HG03469 (cell line): ENCODE measurements at regions not wholly inside any gene's neighbourhood (a gene's known extent, or its start where the extent isn't known, plus 50 kb on each side); places are given as distances from the start of the nearest gene placed in this dataset.

ENCODE experiments used
- ATAC-seq: cut with Tn5 transposase; IDR thresholded peaks from one replicate; pipeline ENCODE4 v1.9.1; 2021; ENCODE audit warnings: mild to moderate bottlenecking, moderate library complexity, moderate number of reproducible peaks; ENCODE audit not compliant: unreplicated experiment

DNA sequence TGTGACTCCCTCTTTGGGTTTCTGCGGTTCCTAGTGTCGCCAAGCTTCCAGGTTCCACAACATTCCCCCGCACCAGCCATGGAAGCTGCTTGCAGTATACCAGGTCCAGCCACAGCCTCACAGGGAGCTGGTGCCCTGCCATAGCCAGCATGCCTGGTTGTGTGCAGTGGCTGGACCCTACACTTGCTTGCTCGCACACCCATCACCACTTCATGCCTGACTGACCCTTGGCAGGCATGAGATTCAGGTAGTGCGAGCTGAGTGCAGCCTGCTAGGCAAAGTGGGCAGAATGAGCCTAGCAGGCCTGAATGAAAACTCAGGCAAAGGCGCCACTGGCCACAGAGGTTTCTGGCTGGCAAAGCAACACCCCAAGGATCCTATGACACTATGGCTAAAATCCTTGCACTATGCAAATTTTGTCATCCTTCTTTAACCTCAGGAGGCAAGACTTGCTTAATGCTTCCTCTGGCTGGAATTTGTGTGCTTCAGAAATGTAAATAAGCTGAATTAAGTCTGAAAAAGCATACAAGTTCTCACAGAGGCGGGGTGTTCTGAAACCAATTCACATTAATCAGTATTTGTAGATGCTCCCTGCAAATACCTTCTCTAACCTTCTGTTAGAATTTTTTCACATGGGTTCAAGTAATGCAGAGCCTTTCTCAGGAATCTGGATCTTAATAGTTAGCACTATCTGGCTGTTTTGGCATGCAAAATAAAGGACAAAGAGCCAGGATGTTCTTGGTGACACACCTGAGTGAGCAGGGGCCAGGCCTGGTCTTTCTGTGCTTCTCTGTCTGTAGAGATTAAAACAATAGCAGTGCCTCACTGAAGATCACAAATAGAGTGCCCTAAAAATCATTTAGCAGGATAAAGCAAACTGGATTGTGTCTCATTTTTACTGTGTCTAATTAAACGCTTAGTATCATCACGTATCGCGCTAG is 256.9 kb downstream of the GPATCH2 start:
- no peak for ATAC-seq

DNA sequence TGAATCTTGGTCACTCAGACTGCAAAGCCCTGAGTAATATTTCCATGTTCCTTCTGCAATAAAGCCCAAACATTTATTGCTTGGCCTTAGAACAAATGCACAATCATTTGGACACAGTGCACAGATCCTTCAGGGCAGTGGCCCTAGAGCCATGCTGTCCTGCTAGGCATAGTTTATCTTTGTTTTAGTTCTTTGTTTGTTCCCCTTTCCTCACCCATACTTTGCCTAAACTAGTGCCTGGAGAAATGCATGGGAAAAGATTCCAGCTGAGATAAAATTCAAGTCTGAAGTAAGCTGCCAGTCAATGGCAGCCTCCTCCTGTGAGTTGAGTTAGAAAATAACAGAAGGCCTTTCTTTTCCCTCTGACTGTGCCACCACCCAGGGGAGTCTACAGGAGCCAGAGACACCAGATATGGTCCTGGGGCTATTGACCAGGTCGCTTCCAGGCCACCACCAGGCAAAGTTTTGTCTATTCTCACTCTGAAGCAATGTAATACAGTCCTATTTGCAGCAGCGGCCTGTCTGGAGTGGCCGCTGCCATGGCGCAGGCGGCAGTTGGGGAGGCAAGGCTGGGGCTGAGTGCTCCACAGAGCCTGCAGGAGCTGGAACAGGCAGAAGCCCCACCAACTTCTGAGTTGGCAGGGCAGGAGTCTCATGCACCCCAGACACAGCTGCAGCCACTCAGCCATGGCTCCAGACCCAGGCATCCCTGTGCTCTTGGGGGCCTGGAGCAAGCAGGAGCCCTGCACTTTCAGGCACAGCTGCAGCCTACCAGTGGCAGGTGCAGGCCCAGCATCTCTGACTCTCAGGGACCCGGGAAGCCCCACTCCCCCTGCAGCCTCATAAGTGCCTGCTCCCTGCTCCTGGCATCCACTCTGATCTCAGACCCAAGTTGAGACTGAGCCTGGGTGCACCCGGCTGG is 258.6 kb downstream of the GPATCH2 start:
- ATAC-seq: no peak

DNA sequence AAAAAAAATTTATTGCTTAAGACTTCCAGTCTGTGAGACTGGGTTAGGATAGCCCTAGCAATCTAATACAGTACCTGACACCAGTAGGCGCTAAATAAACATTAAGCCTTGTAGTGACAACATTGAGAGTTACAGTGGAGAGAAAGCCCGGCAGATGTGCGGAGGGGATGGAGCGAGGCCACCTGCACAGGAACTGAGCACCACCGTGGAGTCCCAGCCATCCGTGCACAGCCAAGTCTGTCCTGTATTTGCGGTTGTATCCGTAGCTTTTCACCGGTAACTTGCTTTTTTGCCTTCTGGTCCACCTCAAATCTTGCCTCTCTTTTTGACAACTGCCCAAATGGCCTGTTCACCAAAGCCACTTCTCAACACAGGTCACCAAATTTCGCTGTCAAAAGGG is 260.1 kb downstream of the GPATCH2 start:
- no peak for ATAC-seq

DNA sequence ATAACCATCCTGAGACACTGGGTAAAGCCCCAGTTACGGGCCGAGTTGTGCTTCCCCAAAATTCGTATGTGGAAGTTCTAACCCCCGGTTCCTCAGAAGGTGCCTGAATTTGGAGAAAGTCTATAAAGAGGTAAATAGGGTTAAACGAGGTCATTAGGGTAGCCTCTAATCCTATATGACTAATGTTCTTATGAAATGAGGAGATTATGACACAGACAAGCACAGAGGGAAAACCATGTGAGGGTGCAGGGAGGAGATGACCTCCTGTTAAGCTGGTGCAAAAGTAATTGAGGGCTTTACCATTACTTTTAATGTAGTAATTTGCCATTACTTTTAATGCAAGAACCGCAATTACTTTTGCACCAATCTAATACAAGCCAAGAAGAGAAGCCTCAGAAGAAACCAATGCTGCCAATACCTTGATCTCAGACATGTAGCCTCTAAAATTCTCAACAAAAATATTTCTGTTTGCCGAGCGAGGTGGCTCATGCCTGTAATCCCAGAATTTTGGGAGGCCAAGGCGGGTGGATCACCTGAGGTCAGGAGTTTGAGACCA is 260.8 kb downstream of the GPATCH2 start:
- peak; percentile 3 for ATAC-seq

DNA sequence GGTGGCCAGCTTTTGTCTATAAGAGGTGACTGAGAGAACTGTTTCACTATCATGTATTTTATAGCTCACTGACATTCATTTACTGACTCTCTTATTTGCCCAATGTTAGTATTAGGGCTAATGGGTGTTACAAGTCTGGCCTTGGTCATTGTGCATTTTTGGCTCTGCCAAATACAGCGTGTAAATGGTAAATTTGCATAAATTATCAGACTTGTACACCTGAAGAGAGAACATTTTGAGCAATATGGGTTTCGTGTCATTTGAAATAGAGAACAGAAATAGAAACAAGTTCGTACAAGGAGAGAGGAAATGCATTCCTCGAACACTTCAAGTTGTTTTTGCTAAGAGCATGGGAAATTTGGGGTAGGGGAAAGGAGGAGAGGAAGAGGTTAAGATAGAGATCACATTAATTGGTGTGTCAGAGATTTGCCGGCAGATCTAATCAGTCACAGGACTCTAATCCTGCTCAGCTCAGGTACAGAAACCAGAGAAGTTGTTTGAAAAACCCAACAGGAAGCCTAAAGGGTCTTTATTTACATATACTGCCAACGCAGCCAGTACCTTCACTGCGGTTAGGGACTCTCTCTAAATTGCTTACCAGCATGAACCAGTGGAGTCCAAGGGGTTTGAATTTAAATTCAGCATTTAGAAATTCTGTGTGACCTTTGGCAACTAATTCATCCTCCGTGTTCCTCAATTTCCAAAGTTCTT is 261.5 kb downstream of the GPATCH2 start:
- ATAC-seq: peak; percentile 87

DNA sequence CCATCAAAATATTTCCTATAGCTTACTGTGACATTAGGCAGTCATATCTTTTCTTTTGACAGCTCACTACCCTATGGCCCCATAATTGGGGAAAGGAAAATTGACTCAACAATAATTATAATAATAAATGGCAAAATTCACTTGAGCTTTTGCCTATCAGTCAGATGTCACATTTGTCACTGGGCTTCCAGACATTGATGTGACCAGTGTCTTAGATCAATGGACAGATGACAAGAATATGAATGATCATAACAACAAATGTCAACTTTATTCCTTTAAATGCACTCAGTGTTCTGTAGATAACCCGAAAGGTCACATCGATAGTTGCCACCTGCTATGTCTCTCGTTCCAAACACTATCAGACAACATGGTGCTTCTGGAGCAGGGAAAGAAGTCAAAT is 266.7 kb downstream of the GPATCH2 start:
- ATAC-seq: no peak

DNA sequence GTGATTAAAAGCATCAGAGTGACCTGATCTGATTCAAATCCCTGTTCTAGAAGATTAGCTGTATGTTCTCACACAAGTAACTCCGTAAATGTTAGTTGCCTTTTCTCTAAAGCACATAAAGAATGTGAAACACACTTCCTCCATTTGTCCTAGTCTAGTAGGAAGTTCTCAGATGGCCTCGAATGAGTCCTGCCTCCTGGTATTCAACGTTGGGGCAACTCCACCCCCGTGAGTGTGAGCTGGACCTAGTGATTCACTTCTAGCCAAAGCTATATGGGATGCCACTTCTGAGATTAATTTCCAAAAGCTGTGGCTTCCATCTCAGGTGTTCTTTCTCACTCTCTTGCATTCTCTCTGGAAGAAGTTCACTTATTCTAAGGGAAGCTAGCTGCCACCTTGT is 267.6 kb downstream of the GPATCH2 start:
- ATAC-seq: no peak

DNA sequence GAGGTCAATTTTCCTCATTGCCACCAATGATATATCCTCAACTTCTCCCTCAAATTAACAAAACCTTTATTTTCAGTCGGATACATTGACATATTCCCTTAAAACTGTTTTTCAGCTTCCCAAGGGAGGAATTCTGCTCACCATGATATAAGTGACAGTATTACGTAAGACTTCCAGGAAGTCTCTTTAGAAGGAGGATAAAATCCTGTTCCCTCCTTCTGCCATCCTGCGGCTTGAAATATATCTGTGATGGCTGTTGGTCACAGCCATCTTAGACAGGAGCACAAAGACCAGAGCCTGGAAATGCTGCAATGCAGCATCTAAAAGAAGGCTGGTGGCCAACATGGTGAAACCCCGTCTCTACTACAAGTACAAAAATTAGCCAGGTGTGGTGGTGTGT is 270.4 kb downstream of the GPATCH2 start:
- ATAC-seq: no peak

DNA sequence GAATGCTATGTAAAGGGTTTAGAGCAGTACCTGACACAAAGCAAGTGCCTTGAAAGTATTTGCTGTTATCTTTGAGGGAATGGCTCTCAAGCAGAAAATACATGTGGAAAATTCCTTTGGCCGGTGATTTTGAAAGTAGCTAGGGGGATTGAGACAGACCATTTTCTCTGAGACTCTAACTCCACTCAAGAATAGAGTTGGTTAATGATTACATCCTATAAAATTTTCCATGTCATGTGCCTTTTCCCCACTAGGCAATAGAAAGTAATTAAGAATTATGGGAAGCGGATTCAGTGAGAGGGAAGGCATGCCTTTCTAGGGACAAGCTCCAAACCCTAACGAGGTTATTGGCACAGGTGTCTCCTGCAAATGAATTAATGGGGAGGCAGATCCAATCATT is 276.0 kb downstream of the GPATCH2 start:
- ATAC-seq: no peak

DNA sequence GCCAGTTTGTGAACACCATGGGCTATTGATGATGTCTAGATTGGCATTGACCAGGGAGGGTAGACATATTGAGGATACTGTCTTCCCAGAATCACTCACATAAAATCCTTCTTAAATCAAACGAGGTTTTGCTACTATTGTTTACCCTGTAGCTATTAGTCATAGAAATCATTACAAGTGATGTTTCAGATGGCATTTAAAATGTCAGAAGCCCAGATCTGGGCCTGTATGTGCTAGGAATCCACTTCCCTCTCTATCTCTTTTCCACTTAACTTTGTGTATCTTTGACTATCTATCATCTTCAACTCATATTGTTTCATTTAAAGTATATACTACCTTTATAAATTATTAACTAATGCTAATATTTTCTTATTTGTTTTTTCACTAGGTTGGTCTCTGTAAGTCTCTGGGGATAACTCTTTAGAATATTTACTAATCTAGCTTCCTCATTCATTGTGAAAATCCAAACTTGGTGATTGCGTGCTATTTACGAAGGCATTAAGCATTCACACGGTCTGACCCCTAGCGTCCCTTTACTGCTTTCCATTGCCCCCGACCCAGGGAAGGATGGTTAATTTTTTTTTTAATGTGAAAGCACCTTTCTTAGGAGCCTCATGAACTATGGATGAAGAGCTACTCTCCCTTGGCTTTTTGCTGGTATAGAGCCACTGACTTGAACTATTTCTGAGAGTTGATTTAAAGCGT is 281.8 kb downstream of the GPATCH2 start:
- ATAC-seq: no peak

DNA sequence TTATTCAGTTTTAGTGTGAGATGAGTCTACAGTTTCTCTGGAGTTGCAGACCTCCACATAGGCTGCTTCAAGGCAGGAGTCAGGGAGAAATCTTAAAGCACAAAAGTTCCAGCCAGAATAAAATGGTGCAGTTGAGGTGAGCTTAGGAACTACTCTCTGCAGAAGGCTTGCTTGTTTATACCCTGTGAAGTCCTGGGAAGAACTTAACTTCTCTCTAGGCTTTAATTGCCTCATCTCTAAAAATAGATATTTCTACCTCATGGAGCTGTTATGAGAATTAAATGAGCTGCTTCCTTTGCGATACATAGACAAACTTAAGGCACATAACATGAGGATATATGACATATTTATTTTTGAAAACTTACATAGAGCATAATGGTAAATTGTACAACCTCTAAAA is 286.2 kb downstream of the GPATCH2 start:
- no peak for ATAC-seq

DNA sequence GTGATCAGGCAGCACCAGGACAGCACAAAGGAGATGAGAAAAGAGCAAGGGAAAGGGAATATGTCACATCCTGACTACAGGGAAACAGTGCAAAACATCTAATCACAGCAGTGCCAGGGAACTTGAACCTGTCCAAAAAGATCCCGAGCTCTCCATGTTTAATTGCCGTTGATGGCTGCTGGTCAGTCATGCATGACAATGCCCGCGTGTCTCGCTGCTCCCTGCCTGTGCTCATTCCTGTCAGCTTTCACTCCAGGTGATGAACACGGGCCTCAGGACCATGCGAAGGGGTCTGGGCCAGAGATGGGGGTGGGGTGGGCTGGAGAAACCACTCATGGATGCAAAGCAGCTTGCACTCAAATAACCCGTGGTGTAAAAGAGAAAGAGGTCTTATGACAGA is 287.0 kb downstream of the GPATCH2 start:
- no peak for ATAC-seq

DNA sequence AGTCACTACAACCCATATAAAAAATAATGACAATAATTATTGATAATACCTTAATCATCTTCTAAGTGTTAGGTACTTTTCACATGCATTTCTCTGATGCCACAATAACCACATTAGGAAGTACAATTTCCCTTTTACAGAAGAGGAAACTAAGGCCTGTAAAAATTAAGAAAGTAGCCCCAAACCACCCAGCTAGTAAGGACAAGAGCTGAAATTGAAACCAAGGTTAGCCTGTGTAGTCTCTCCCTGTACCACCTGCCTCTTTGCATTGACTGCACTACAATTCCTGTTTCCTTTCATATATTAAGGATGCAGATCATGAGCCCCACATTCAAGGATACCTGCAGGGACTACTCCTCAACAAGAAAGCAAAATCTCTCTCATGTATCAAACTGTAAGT is 288.8 kb downstream of the GPATCH2 start:
- no peak for ATAC-seq

DNA sequence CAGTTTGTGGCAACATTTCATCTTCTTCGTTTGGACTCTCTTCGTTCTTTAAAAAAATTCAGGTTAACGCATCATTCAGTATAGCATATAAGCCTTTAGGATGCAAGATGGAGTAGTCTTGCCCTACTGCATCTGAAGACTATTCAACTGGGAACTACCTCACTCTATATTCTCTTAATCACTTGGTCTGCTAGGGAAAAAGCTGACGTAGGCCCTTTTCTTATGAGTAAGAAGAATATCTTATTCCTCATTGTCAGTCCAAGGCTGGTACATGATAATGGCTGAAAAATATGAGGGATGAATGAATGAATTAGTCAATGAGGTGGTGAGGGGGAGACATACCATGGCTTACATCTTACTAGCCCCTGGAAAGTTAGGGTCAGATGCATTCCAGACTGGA is 294.2 kb downstream of the GPATCH2 start:
- no peak for ATAC-seq

DNA sequence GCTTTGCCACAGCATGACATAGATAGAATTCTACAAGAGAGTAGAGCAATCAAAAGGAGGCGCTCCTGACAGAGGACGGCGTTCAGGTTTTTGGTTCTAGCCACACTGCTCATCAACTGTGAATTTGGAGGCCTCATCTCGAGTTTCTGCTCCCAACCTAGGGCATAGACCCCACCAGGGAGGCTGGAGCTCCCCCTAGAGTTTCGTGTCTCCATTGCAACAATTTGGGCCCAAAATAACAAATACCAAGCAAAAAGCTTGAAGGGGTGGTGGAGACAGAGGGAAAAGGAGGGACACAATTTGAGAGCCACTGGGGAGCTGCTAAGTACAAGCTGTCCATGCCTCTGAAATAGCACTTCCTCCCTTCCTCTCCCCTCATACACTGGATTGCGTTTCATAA is 297.0 kb downstream of the GPATCH2 start:
- ATAC-seq: peak; percentile 91

DNA sequence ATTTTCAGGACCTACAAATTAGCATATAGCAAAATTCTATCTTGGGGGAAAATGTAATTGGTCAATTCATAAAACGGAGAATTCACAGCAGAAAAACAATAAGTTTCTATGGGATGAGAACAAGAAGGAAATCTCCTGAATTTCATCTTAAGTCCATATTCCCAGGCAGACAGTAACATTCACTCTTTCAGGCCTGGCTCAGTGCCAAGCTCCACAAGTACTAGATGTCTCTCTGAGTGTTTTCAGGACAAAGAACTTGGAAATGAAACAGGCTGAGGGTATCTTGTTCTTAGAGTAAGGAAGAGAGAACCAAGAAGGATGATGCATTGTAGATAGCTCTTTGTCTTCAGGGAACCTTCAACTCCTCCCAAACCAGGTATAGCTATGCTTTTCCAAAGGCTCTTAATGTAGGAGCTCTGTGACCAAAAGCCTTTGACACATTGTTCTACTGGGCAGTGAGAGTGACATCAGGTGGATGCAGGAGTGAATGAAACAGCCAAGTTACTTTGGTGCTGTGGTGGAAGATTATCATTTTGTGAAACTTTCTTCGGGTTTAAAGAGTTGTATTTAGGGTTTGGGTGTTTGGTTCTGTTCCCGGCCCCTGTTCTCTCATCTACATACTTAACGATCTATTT is 298.3 kb downstream of the GPATCH2 start:
- no peak for ATAC-seq

DNA sequence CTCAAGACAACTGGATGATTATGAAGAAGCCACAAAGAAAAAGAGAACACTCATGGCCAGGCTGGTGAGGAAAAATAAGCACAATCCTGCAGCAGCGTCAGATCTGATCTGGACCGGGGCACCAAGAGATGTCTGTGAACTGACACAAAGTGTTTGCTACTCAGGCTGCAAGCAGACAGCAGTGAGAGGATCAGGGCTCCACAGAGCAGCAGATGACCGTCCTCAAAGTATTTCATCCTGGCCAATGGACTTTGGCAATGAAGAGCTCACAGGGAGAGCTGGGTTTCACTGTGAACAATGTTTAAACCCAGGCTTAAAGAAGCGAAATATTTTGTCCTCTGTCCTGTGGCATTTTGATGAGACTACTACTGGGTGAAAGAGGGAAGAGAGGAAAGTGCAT is 299.2 kb downstream of the GPATCH2 start:
- ATAC-seq: no peak

DNA sequence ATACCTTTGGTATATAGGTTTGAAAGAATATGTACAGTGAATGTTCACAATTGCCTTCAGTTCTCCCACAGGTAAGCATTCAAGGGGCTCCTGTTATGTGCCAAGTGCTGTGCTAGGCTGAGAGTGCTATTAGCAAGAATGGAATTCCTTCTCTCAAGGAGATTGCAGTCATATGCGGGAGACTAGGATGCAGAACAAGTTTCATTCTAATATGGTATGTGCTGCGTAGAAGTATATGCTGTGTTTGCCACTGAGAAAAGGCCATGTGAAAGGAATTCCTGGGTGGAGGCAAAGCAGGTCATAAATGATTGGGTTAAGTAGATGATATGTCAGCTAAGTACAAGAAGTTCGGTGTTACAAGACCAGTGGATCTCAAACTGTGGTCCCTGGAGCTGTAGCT is 303.0 kb downstream of the GPATCH2 start:
- ATAC-seq: no peak

DNA sequence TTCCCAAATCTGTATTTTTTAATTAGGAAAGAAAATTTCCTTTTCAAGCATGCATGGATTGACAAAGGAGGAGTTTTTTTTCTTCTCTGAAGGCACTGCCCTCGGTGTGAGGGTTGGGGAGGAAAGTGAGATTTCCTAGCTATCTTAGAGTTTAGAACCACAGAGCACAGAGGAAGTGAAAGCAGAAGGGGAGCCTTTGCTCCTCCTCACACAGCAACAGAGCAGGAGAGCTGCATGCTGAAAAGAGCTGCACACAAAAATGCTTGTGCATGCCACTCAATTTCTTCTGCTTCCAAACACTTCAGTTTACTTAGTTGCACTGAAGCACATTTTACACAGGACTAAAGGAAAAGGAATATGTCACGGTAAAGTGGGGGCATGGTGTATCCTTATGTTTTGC is 308.1 kb downstream of the GPATCH2 start:
- ATAC-seq: peak; percentile 100

DNA sequence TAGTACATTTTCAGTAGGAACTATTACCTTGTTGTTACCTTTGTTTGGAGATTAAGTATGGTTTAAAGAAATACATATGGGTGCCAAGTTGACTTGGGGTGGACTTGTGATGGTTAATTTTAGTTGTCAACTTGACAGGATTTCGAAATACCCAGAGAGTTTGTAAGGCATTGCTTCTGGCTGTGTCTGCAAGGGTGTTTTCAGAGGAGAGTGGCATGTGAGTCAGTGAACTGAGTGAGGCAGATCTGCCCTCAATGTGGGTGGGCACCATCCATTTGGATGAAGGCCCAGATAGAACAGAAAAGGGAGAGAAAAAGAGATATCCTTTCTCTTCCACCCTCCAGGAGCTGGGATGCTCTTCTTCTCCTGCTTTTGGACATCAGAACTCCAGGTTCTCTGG is 315.5 kb downstream of the GPATCH2 start:
- no peak for ATAC-seq
